ENCODE measurements at regions not wholly inside any gene's neighbourhood (a gene's known extent, or its start where the extent isn't known, plus 50 kb on each side); places are given as distances from the start of the nearest gene placed in this dataset.
"Not testable (repeated sequence)": the region's sequence is repeated elsewhere in the genome, so short reads cannot be mapped to it uniquely, and the experiment has no call there.

DNA sequence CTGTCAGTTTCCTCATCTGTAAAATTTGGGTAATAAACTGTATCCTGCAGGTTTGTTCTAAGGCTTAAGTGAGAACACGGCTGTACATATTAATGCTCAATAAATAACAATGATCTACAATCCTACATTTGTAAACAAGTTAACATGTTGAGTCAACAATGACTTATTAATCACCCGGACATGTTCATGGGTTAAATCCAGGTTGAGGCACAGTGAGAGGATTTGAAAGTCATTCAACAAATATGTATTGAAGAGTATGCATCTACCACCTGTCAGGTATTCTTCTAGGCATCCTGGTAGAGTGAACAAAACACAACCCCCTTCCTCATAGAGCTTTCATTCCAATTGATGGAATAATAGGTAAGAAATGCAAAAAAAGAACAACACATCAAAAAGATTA is 554.7 kb upstream of the SLC35B3 start:
- DNase-seq: no peak

DNA sequence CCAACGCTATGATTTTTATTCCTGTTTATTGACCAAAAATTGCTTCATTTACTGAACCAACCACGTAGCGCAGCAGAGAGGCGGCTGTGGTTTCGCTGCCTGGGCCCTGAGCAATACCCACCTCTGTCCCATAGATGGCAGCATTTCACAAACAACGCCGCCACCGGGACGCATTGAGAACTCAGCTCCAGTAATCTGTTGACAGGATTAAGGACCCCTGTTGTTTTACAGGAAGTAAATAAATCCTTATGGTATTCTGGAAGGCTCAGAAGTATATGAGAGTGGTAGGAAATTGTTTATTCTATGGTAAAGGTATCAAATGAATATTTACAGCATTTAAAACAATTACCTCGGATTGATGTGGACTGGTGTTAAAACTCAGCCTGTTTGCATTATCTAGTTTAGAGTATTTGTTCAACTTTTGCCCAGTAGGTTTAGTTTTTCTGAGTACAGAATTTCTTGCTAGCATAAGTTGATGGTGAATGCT is 547.9 kb upstream of the SLC35B3 start:
- peak; percentile 72 for DNase-seq

DNA sequence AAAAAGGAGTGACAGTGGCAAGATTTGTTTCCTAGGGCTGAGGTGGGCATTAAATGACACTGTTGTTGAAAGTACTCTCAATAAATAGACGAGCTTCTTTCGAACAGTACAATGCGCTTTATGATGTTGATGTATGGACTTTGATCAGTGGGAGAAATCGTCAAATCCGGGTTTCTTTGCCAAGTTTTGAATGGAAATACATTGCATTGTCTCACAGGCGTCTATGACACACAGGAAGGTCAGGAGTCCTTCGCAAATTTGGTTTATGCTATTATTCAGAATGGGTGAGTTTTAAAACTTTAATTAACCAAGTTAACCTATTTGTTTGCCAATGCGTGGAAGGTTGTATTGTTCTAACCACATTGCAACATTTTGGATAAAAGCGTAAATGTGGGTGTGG is 547.3 kb upstream of the SLC35B3 start:
- no peak for DNase-seq

DNA sequence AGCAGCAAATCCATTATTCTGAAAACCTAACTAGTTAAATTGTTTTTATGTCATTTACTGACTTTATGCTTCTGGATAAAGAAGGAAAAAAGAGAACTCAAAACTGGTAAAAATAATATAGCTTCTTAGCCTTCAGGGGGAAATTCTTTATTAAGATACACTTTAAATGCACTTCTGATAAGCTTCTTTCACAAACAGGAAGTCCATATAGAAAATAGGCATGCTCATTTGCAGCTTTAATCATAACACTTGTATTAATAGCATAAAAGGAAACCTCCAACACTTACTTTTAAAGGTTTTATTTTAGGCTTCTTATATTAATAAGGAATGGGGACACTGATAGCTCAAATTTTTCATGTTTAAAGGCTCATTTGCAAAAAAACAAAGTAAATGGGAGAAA is 538.0 kb upstream of the SLC35B3 start:
- DNase-seq: no peak

DNA sequence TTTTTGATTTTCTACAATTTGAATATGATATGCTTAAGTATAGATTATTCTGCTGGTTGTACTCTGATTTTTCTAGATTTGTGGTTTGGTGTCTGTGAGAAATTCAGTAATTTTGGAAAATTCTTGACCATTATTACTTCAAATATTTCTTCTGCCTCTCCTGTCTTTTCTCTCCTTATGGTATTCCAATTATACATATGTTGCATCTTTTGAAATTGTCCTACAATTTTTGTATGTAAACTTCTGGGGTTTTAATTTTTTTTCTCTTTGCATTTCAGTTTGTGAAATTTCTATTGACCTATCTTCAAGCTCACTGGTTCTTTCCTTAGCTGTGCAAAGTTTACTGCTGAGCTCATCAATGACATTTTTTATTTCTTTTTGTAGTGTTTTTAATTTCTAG is 534.4 kb upstream of the SLC35B3 start:
- DNase-seq: no peak

DNA sequence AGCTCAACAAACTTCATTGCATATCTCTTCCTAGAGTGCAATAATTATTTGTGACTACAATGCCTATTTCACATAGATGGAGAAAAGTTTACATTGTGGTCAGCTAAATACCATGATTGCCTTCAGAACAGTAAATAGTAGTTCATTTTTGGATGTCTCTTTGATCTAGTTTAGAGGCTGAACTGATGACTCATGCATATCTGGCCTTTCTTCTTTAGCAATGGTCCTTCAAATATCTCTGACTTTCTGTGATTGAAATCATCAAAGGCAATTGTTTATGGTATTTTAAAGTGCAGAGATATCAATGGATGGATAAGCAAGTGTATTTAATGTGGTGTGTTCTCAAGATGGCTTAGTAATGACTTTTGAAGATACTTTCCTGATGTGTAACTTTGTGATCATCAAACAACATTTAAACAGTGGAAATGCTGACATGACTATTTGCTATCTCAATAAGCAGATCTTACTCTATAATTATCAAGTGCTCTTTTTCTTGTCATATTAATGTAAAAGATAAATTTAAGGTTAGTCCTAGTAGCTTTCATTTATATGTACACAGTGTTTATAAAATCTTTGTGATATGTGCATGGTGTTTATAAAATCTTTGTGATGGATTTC is 523.7 kb upstream of the SLC35B3 start:
- no peak for DNase-seq

DNA sequence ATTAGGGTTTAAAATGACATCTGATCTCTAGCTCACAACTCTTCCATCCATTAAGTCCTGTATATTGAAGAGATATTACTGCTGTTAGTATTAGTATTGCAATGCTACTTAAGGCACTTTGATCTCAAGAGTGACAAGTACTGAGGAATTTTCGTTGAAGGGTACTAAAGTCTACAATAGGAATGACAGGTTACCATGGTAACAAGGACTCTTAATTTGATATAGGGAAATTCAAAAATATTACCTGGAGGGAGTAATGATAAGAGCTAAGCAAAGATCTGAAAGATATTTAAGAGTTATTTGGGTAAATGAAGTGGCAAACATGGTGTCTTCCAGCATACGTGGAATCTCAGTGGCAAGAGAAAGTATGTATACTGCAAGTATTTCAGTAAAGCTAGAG is 518.0 kb upstream of the SLC35B3 start:
- no peak for DNase-seq

DNA sequence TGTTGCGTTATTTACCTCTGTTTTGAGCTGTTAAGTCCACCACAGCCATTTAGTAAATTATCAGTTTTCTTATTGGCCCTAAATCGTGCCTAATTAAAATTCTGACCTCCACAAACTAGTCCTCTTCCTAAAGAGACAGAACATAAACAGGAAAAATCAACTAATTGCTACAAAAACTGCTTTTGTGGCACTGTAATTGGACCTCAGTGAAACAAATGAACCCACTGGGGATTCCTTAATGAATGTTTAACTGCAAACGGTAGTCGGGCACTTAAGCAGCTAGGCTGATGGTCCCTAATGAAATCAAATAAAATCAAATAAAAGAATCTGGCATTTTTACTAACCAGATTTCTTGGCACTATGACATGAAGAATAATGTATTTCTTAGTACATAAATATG is 513.4 kb upstream of the SLC35B3 start:
- DNase-seq: no peak

DNA sequence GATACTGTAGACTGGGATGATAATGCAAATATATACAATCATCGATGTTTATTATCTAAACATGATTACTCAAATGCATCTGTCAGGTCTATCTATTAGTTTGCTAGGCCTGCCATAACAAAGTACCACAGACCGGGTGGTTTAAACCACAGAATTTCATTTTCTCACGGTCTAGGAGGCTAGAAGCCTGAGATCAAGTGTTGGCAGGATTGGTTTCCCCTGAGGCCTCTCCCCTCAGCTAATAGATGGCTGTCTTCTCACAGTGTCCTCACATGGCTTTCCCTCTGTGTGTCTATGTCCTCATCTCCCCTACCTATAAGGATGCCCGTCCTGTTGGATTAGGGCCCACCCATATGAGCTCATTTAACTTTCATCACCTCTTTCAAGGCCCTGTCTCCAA is 512.6 kb upstream of the SLC35B3 start:
- no peak for DNase-seq

DNA sequence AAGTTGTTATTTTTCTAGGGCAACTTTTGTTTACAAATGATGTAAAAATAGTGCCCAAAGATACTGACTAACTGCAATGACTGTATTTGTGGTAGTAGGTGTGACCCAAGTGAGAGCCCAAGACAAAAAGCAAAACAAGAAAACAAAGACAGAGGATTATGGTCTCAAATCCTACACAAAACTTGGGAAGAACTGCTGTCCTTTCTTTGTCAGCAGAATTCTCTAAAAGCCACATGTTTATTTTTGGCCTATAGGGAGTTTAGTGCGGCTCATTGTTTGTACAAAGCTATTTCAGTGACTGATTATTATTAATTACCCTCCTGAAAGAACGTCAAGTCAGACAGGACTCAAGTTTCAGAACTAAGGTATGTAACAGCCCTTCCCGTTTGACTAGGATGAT is 509.2 kb upstream of the SLC35B3 start:
- no peak for DNase-seq

DNA sequence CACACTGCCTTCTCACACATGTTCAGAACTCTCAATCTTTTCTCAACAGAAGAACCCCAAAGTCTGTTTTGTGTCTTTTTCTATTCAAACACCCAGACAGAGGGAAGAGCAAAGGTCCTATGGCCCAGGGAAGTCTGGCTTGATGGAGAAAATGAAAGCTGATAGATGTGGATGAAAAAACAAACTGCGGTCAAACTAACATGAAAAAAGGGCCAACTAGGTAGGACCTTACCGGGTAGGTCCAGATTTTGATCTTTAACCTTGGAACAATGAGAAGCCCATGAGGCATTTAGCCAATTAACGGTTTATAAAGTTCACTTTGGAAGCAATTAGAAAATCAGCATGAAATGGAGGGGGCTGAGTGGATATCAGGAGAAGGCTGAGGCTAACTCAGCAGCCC is 507.7 kb upstream of the SLC35B3 start:
- no peak for DNase-seq

DNA sequence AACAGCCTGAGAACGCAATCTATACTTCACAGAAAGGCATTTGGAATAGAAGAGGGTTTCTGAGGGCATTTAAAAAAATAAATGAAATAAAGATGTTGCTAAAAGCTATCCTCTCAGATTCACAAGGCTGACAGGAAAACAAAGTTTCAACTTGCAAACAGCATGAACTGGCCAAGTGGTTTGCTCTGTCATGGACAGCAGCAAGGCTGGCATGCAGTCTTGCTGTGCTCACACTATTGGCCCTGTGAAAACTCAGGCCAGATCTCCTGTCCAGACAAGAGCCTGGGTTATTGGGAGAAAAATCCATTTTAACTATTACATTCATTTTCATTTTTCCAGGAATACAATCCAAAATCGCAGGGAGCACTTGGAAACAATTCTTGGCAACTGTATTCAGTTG is 506.2 kb upstream of the SLC35B3 start:
- DNase-seq: no peak

DNA sequence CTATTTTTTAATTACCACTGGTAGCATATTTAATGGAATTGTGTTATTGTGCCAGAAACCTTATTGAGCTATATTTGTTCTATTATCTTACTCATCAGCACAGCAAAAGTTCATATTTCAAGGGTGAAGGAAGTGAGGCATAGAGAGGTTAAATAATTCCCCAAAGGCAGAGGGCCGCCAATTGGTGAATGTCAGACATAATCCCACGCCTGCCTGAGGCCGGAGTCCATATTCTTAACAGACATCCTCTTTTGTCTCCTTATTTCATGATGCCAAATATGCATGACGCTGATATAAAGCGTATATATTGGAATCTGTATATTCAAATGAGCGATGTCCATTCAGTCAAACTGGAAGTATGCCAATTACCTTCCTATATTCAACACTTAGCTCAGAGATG is 505.0 kb upstream of the SLC35B3 start:
- no peak for DNase-seq

DNA sequence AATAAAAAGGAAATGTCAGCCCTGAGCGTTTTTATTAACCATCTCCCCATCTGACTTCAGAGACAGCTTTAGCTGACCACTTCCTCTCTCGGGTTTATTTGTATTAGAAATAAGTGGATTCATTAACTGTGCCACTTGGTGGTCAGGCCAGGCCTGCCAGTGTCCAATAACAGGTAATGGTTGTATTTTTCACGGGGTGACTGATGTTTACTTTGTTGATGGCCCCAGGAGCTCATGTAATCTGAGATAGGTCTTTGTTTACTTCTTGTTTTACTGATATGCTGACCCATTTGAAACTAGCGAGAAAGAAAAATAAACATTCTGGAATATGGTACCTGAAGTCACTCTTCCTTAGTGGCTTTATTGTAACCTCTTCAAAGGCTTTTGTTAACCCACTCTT is 504.3 kb upstream of the SLC35B3 start:
- DNase-seq: peak; percentile 8

DNA sequence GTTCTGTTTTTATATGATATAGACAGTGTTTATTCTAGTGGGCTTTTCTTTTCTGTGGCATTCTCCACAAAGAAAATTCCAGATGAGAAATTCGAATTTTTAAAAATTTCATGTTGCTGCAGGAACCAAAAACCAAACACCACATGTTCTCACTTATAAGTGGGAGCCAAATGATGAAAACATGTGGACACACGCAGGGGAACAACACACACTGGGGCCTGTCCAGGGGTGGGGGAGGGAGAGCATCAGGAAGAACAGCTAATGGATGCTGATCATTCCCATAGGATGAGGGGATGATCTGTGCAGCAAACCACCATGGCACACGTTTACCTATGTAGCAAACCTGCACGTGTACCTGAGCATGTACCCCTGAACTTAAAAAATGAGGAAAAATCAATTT is 499.0 kb upstream of the SLC35B3 start:
- DNase-seq: no peak

DNA sequence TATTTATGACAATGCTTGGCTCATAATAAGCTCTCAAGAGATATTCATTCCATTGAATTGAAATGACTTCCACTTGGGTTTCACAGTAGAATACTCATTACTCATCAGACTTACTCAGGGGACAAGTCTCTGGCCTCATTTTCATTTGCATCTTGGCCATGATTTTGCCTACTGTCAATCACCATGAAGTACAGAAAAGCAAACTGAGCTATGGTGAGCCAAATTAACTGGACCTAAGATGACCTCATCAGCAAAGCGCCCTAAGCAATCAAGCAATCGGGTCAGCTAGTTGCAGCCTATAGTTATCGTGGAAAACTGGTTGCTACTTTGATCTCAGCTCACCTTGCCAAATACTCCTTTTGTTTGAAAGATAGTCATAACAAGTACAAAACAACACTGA is 494.7 kb upstream of the SLC35B3 start:
- no peak for DNase-seq

DNA sequence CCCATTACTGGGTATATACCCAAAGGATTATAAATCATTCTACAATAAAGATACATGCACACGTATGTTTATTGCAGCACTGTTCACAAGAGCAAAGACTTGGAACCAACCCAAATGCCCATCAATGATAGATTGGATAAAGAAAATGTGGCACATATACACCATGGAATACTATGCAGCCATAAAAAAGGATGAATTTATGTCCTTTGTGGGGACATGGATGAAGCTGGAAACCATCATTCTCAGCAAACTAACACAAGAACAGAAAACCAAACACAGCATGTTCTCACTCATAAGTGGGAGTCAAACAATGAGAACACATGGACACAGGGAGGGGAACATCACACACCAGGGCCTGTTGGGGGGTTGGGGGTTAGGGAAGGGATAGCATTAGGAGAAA is 484.9 kb upstream of the SLC35B3 start:
- not testable (repeated sequence) for DNase-seq

DNA sequence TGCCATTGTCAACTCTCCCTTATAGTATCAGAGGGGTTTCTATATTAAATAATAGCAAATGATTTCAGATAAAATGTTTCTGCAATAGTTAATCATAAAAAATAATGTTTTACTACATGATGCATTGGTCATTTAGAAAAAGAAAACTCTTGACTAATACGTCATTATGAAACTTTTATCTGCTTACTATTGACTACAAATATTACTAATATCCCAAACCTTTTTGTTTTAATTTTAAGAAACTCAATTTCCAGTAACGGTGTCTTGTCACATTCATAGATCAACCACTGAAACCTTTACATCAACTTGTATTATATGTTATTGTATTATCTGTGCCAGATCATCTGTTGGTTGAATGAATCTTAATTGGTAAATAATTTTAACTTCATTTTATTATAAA is 482.9 kb upstream of the SLC35B3 start:
- DNase-seq: no peak

DNA sequence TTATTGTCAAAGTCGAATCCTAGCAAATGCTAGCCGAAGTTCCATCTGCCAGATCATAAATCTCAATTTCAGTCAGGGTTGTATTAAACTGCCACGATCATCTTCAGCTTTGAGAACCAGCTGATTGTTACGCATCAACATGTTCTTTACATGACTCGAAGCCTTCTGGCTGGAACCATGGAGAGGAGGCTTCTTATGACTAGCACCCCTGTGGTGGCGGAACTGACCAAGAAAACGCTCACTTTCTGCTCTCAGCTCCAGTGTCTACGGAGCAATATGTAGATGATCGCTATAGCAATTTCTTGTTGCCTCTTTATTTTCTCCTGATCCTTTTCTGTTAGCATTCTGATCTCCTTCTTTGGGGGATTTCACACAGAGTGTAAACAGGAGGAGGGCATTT is 479.4 kb upstream of the SLC35B3 start:
- no peak for DNase-seq

DNA sequence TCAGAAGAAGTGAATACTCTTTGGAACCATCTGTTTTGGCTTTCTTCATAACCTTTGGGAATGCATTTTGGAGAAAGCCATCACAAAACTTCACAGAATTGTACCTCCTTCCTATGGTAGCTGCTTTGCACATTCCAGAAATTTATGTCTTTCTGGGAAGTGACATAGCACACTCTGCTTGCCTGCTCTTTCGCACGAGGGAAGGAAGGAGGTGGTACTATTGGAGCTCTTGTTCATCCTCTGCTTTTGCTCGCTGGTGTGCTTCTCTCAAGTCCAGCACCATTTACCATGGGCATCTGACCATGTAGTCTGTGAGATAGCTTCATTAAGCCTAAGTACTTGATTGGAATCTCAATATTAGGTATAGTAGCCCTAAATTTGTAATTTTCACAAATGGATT is 473.3 kb upstream of the SLC35B3 start:
- DNase-seq: no peak

DNA sequence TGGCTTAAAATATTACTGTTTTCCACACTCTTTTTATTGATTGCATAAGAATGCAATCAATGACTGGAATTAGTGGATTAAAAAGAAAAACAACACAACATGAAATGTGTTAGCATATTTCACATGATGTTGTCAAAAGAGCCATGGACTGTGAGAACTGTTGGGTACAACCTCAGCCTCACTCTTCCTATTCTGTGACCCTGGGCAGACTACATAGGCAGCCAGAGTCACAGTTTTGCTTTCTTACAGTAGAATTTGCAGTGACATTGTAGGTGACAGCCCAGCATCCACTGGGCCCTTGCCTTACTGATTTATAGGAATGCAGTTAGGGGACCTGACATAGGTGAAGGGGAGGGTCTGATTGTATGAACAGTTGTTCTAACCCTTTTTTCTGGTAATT is 471.4 kb upstream of the SLC35B3 start:
- no peak for DNase-seq

DNA sequence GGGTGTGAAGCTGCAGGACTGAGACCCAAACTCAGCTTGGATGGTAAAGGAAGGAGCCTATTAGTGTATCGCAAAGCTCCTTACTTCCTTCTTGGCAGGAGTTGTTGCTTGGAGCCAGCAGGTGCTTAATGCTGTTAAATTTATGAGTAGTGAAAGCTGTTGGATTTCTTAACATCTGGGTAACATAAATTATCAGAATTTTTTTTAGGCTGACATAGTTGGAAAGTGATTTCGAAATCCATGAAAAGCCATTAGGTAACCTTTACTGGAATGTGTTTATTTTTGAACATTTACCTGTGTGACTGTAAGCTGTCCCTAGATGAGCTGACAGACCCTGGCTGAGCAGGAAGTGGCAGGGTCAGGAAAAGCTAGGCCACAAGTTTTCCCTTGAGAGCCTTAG is 470.4 kb upstream of the SLC35B3 start:
- DNase-seq: peak; percentile 3

DNA sequence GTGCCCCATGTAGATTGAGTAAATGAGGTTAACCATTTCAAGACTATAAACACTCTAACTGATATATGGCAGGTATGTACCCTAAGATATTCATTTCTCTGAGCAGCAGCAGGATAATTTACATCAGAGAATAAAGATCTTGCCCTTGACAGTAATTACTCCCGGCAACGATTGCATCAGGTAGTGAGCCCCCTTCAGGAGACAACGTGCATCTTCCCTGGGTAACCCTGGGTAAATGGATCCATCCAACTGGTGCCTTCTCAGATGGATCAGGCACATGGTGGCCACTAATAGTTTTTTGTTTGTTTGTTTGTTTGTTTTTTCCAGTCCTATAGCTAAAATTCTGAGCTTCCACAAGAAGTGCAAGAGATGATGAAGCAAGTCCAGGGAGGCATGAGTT is 469.4 kb upstream of the SLC35B3 start:
- DNase-seq: no peak

DNA sequence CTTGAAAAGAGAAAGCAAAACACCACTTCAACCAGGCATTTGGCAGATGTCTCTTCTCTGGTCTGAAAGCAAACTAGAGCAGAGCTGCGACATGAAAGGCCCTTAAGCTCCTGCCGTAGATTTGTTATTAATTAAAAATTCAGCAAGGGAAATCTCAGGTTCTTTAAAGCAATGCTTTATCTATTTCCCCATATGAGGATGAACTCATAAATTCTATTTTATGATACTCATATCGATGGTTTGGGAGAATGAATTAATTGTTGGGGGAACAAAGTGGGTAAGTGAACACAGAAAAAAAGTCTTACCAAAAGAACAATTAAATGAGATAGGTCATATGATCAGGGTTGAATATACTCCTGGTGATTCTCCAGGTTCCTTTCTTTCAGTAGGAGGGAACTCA is 464.7 kb upstream of the SLC35B3 start:
- DNase-seq: no peak

DNA sequence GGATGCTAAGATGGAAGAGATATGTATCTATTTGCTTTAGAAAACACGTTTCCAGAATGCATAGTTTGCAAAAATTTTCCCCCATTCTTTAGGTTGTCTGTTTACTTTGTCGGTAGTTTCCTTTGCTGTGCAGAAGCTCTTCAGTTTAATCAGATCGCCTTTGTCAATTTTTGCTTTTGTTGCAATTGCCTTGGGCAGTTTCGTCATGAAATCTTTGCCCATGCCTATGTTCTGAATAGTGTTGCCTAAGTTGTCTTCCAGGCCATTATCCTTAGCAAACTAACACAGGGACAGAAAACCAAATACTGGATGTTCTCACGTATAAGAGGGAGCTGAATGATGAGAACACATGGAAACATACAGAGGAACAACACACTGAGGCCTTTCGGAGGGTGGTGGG is 454.2 kb upstream of the SLC35B3 start:
- DNase-seq: no peak
